HG03521 (cell line): ENCODE measurements at regions not wholly inside any gene's neighbourhood (a gene's known extent, or its start where the extent isn't known, plus 50 kb on each side); places are given as distances from the start of the nearest gene placed in this dataset.

Experiments
- ATAC-seq: cut with Tn5 transposase; IDR thresholded peaks from one replicate; pipeline ENCODE4 v1.9.1; 2021; ENCODE audit warnings: mild to moderate bottlenecking, moderate library complexity; ENCODE audit not compliant: unreplicated experiment

DNA sequence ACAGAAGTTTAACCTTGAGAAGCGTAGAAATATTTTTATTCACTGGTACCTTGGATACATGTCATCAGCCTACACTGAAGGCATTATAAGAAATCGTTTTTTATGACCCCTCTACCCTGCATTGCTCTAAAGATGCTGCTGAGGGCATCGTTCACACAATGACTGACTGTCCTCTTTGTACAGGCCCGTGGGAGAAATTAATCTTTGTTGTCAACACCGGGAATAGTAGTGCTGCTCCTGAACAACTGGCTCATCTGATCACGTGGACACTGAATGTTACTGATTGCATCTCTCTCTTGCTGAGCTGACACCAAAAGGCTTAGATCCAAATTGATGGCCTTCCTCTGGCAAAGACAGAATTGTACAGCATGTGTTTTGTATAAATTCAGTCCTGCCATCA lies 157.1 kb upstream of the SMLR1 start:
- ATAC-seq = no peak

DNA sequence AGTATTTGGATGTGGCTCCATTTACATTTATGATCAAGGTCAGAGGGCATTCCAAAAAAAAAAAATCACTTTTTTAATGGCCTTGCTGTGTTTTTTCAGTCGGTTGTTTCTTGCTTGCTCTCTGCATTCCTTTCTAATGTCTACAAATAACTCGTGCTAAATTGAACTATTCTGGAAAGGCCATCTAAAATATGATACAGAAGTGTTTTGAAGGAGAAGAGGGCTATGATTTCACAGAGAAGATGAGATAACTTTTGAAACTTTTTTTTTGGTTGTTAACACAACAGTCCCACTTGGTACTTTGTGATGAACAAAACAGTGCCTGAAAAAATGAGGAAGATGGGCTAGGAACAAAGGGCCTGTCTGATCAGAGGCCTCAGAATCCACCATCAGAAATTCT lies 156.1 kb upstream of the SMLR1 start:
- ATAC-seq = no peak

DNA sequence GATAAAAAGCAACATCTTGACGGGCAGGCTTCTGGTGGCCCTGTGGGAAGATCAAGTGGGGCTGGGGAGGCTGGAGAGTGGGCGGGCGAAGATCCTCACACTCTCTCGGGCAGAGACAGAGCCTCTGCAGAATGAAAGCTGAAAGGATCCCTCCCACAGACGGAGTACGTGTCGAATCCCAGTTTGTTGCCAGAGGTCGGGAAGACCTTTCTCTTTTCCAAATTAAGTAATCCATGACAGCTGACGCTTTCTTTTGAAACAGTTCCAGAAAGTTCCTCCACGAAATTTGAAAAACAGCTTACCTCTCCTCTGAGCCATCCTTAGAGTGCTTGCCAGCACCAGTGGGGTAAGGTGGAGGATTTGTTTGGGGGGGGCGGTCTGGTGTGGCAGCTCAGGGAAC lies 155.6 kb upstream of the SMLR1 start:
- ATAC-seq = no peak

DNA sequence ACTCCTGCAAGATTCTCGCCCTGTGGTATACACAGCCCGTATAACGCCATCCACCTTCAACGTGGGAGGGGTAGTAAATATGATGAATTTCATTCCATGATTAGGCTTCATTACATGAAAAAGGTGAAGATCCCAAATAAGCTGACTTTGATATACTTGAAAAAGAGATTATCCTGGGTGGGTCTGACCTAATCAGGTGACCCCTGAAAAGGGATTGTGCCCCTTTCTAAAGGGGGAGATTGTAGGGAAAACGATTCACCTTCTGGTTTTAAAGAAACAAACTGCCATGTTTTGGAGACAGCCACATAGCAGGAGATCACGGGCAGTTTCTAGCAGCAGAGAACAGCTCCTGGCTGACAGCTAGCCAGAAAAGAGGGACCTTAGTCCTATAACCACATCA lies 155.1 kb upstream of the SMLR1 start:
- ATAC-seq = no peak

DNA sequence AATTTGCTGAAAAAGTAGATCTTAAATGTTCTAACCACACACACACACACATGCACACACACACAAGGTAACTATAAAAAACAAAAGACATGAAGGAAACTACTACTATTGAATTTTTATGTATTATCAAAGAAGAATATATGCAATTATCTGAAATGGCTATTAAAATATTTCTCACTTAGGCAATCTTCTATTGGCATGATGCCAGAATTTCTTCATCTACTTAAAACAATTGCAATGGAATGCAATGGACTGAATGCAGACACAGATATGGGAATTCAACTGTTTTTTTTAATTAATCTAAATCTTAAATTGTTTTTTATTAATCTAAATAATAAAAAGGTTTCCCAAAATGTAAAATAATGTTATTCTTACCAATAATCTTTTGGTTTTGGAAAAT lies 152.6 kb upstream of the SMLR1 start:
- ATAC-seq = no peak

DNA sequence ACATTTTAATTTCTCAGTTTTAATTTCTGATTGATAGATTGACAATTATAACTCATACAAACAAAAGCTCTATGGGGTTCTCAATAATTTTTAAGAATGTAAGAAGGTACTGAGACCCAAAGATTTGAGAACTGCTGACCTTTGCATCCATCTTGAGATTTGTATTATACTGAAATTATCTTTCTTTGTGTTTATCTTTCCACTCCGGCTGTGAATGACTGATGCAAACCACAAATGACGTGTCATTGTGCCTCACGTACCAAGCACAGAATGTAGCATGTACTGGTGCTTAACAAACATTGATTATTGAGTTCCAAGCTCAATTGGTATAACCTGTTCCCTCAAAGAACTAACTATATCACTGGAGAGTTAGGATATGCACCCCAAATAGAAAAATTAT lies 152.1 kb upstream of the SMLR1 start:
- ATAC-seq = no peak

DNA sequence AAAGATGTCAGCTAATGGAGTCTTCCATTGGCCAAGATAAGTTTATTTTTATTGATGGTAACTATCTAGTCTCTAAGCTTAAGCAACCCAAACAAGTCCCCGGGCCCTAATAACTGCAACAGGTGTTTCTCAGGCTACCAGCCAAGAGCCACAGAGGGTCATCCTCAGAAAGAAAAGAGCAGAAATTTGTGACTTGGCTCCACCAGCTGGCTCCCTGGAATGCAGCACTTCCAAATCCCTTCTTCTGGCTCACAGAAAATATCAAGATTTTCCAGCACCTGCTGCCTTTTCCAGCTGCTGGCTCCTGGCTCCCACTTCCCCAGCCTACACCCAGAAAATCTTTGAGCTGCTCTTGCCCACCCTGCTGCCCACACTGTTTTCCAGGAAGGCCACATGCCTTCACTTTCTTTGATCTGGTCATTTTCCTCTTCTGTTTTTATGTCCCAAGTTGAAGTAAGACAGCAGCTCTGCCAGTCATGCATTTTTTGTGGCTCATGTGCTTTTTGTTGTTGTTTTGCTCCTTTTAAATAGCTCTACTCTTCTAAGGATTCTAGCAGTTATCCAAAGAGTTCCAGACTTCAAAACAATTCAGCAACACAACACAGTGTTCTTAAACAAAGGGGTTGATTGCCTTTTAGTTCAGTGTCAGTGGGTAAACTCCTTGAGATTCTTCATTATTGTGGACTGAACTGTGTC lies 151.0 kb upstream of the SMLR1 start:
- no peak for ATAC-seq

DNA sequence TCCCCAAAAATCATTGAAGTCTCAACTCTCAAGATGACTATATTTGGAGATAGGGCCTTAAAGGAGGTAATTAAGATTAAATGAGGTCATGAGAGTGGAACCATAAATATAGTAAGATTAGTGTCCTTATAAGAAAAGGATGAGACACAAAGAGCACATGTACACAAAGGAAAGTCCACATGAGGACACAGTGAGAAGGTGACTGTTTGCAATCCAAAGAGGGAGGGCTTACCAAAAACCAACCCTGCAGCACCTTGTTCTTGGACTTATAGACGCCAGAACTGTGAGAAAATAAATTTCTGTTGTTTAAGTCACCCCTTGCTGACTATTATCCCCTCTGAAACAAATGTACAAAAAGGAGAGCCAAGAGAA lies 150.4 kb upstream of the SMLR1 start:
- ATAC-seq = no peak

DNA sequence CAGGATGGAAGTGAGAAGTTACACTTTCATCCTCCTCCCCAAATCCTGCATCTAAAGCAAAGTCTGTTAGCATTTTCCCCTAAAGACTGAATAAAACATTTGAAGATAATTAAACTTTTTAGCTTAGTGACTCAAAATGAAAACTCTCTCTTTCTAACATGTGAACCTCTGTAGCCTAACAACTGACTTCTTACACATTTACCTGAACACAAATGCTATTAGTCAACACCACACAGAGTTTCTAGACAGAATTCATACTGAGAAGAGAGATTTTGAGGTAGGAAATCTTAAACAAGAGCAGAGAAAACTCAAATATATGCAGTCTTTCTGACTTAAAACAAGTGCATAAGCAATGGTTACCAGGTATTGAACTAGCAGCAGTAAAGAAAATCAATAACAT lies 149.9 kb upstream of the SMLR1 start:
- no peak for ATAC-seq

DNA sequence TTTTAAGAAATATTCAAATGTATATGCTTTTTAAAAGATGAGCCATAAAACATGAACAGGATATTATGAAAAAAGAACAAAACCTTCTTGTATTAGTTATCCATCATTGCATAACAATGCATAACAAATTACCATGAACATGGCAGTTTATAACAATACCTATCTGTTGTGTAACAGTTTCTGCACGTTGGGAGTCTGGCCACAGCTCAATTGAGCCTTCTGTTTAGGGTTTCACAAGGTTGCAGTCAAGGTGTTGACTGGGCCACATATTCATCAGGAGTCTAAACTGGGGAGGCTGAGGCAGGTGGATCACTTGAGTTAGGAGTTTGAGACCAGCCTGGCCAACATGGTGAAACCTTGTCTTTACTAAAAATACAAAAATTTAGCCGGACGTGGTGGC lies 149.4 kb upstream of the SMLR1 start:
- no peak for ATAC-seq

DNA sequence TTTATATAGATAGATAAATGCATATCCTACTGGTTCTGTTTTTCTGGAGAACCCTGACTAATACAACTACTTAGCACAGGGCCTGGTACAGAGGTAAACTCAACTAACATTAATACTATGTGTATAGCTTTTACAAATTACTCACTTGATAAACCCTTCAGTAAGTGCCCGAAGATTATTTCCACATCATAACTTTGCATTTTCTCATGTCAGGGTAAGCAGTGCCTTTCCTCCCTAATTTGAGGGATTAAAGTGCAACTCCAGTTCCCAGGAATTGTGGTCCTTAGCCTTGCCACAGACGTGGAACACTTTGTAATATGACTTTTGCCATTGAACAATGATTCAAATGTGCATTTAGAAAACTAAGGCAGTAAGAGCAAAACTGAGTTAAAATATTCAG lies 147.5 kb upstream of the SMLR1 start:
- ATAC-seq = no peak

DNA sequence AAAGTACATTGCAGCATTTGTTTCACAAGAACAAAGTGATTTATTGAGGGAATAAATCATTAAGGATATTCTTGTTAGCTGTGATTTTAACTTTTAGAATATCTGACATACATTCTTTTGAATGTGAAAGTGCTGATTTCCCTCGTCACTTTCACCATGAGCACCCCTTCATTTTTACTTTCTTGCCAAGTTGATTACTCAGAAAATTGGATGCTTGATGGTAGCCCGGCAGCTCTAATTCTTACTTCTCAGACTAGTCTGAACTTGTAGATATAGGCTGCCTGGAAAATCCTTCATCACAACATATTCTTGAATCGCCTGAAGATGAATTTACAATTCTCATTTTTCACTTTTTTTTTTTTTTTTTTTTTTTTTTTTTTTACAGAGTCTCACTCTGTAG lies 147.1 kb upstream of the SMLR1 start:
- ATAC-seq = no peak

DNA sequence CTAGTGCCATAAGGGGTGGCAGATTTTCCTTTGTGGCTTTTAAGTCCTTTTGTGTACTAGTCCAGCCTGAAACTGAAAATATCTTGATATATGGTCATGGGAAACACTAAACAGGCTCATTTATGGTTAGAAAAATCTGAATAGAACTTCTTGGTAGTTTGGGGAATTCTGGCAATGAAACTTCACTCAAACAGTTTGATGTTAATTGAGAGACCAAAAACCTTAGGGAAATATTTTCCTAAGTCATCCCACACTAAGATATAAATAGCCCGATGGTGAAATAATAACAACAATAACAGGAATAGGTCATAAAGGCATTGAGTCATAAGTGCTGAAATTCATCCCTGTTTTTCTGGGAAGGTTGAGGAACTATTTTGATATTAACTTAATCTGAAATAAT lies 146.2 kb upstream of the SMLR1 start:
- no peak for ATAC-seq

DNA sequence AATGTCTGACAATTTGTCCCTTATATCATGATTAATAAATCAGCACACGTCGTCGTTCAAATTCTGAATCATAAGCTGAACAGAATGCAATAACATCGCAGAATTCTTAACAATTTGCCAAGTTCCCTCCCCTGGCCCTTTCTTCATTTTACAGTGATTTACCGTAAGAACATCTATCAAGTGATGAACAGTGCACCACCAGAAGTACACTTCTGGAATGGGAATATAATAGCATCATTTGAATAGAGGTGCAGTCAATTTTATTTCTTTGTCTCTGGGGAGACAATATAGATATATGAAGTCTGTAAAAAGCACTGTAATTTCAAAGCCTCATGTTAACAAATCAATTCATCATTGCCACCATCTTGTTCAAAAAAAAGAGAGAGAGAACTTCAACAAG lies 145.1 kb upstream of the SMLR1 start:
- no peak for ATAC-seq

DNA sequence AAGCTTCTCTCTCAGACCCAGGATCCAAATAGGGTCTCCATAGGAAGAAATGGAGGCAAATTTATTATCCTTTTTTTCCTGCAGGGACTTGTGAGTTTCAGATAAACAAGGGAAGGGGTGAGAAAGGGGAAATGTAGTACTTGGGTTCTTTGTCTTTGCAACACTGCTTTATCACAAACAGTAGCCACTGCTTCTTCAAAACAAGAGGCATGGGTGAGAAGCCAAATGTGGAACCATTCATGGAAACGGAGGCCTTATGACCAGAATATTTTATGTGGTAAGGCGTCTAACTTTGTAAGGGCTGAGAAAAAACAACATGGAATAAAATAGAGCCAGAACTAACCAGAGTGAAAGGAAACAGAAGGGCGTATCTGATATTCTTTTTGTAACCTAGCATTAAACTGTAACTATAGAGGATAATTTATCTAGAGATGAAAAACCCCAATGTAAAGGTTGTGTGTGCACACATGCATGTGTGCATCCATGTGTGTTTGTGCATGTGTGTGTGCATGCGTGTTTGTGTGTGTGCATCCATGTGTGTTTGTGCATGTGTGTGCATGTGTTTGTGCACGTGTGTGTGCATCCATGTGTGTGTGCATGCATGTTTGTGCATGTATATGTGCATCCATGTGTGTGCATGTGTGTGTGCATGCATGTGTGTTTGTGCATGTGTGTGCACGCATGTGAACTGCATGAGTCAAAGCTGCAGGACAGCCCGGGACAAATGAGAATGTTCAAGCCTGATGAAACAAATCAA lies 143.3 kb upstream of the SMLR1 start:
- no peak for ATAC-seq

DNA sequence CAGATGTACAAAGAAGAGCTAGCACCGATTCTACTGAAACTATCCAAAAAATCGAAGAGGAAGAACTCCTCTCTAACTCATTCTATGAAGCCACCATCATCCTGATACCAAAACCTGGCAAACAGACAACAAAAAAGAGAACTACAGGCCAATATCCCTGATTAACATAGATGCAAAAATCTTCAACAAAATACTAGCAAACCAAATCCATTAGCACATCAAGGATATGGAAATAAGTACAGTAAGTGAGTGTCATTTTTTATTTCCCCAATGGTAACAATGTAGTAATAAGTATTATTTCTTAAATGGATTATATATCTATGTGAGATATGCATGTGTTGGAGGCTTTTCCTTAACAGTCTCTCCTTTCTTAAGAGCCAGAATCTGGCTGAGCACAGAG lies 134.5 kb upstream of the SMLR1 start:
- no peak for ATAC-seq

DNA sequence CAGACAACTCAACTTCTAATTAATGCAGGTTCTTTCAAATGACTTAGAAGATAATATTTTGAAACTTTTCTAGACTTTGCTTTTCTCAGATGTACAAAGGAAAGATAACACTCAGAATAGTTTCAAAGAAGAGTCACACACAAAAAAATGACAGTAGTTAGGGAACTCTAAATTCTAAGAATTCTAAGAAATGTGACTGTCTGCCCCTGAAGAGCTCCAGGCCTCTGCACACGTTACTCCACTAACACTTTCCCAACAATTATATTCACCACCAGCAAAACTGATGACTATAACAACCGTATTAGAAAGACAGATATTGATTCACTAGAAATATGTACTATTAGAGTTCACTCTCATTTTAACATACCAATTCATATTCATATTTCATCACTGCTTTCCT lies 133.3 kb upstream of the SMLR1 start:
- ATAC-seq = no peak

DNA sequence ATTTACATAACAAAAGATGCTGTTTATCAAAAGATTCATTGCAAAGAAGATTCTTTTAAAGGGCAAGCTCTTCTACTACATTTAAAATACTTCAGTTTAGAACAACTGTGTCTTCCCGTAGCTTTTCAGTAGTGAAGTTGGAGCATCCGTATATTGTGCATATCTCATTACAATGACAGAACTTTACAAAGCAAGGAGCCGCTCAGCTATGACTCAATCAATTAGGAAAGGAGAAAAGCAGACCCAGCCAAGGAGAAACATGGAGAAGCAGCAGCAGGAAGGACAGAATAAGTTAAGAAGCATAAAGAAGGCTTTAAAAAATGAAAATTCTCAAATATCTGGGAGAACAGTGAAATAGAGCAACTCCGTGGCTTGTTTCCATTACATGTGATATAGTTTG lies 132.6 kb upstream of the SMLR1 start:
- ATAC-seq = no peak

DNA sequence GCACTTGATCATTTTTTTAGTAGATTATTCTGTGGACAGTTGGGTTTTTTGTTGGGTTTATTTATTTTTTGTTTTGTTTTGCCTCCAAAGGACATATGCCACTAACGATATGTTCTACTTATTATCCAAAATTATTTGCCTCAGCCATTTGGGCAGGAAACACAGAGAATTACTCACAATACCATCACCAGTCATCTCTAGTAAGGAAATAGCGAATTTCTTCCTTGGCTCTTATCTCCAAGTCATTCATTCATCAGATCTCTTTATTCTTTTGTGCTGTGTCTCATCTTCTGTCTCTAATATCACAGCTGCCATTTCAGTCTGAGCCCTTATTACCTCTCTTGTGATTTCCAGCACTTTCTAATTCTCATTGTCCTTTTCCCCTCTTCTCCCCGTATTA lies 130.4 kb upstream of the SMLR1 start:
- ATAC-seq = no peak

DNA sequence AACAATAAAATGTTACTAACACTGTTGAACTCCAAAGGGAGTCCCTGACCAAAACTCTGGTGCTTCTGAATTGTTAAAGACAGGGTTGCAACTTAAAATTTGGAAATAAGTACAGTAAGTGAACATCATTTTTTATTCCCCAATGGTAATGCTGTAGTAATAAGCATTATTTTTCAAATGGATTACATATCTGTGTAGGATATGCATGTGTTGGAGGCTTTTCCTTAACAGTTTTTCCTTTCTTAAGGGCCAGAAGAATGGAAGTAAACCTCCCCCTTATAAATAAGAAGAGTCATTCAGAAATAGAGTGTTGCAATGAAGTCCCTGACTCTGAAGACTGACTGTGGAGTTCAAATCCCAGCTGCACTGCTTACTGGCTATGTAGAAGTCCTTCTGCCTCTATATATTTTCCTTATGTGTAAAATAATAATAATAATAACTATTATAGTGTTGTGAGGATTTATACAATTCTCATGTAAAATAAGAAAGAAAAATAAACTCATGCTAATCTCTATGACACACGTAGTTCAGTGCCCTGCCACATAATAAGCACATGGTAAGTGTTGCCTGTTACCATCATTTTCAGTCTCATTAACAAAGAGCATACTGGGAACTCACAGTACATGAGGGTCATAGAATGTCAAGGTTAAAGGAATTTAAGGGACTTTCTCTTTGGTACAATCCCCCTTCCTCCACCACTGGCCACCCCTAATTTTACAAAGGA lies 129.8 kb upstream of the SMLR1 start:
- peak; percentile 33 for ATAC-seq

DNA sequence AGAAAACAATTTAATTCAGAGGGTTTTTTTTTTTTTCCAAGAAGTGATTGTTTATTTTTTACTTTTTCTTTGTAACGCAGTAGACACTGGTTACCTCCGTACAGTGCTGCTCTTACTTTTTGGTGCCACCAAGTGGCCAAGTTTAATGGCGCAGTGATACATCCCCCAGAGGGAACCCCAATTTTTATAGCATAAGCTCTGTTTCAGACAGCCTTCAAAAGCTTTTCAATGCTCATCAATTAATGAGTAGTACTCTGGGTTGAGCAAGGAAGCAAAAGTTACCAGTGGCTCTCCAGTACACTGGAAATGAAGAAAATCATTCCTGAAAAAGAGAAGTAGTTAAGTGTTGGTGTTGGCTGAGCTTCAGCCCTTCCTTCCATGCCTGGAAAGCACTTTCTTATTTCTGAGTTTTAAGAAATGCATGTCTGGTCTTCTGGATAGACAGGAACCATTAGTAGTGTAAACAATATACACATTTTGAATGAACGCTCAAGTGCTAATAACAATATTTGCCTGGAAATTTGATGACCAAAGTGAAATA lies 129.1 kb upstream of the SMLR1 start:
- peak; percentile 96 for ATAC-seq

DNA sequence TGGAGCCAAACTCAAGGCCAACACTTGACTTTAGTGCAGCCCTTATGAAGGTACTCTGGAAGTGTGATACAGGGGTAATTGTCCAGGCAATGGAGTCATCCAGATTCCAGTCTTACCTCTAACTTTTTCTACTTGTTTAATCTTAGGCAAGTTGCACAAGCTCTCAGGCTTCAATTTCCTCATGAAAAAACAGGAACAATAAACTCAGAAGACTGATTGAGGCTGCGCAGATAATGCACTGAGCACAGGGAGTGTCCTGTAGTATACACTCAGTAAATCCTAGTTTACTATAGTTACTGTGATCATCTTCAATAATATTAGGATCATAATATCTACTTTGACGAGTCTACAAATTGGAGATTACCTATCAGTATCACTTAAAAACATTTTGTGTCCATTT lies 127.5 kb upstream of the SMLR1 start:
- ATAC-seq = no peak
